Transverse colon (tissue), 3 donors: ENCODE measurements at regions not wholly inside any gene's neighbourhood (a gene's known extent, or its start where the extent isn't known, plus 50 kb on each side); places are given as distances from the start of the nearest gene placed in this dataset.

Experiments
- CTCF ChIP-seq, 5 experiments: fragments of 200-600 bp in 3 of 5; fragments of 450-650 bp in 2 of 5; sonication (generic) in 3 of 5; IDR thresholded peaks; 1 replicate in 2 of 5; 2 replicates in 3 of 5; pipeline ENCODE4 v1.5.1; 2016 to 2017; ENCODE audit warnings: antibody characterized with exemption in 5 of 5, inconsistent platforms in 3 of 5, mild to moderate bottlenecking in 2 of 5, moderate library complexity in 1 of 5
- EP300 ChIP-seq: sonication (generic); formaldehyde crosslinking; IDR thresholded peaks from one replicate; pipeline ENCODE4 v1.6.1; 2017; ENCODE audit warnings: antibody characterized with exemption, low read depth
- POLR2A ChIP-seq: fragments of 450-650 bp; IDR thresholded peaks from one replicate; pipeline ENCODE4 v1.6.1; 2016; ENCODE audit warnings: antibody characterized with exemption, mild to moderate bottlenecking, moderate library complexity

- no peak for TF ChIP-seq POLR2A
- no peak for TF ChIP-seq CTCF (IDR thresholded peaks at IDR 0.05)
- no peak for TF ChIP-seq EP300
These were observed 142.8 kb downstream of the SOX1 start for GRCh38 chr13:112209711-112210110.
